Stomach (tissue), 4 donors: ENCODE measurements at regions not wholly inside any gene's neighbourhood (a gene's known extent, or its start where the extent isn't known, plus 50 kb on each side); places are given as distances from the start of the nearest gene placed in this dataset.

Experiments used
- EP300 ChIP-seq: sonication (generic); formaldehyde crosslinking; IDR thresholded peaks from one replicate; pipeline ENCODE4 v1.6.1; 2017; ENCODE audit warnings: antibody characterized with exemption
- POLR2A ChIP-seq, 4 donors: fragments of 450-650 bp; IDR thresholded peaks; one replicate each; pipeline ENCODE4 v1.6.1; 2016; ENCODE audit warnings: antibody characterized with exemption in 4 of 4, control low read depth in 2 of 4, mild to moderate bottlenecking in 1 of 4, moderate library complexity in 1 of 4
- TF ChIP-seq, protein P1 (sequence below), 7 experiments: fragments of 450-650 bp in 4 of 7; fragments of 200-600 bp in 3 of 7; sonication (generic) in 3 of 7; IDR thresholded peaks; one replicate each; pipeline ENCODE4 v1.5.1; 2016 to 2019; ENCODE audit warnings: antibody characterized with exemption in 7 of 7, control low read depth in 2 of 7, mild to moderate bottlenecking in 1 of 7

DNA sequence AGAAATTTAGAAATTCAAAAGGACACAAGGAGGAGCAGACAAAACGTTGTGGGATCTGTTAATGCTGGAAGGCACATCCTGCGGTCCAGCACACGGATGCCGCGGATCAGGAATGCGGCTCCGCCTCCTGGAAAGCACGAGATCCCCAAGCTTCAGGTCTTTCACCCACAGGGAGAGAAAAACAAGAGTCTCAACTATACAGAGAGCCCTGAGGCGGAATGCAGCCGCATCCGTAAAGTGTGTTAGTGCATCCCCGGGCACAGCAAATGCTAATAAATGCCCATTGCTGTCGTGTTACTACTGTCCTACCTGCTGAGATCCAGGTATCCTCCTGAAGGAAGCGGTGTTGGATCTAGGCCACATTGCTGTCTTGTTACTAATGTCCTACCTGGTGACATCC, 303.9 kb downstream of the EIPR1 start:
- TF ChIP-seq, protein P1, sequence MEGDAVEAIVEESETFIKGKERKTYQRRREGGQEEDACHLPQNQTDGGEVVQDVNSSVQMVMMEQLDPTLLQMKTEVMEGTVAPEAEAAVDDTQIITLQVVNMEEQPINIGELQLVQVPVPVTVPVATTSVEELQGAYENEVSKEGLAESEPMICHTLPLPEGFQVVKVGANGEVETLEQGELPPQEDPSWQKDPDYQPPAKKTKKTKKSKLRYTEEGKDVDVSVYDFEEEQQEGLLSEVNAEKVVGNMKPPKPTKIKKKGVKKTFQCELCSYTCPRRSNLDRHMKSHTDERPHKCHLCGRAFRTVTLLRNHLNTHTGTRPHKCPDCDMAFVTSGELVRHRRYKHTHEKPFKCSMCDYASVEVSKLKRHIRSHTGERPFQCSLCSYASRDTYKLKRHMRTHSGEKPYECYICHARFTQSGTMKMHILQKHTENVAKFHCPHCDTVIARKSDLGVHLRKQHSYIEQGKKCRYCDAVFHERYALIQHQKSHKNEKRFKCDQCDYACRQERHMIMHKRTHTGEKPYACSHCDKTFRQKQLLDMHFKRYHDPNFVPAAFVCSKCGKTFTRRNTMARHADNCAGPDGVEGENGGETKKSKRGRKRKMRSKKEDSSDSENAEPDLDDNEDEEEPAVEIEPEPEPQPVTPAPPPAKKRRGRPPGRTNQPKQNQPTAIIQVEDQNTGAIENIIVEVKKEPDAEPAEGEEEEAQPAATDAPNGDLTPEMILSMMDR (IDR thresholded peaks at IDR 0.05), result no peak
- no peak for TF ChIP-seq POLR2A (IDR thresholded peaks at IDR 0.05)
- no peak for TF ChIP-seq EP300
